Psoas muscle (tissue), 7 donors: ENCODE measurements at regions not wholly inside any gene's neighbourhood (a gene's known extent, or its start where the extent isn't known, plus 50 kb on each side); places are given as distances from the start of the nearest gene placed in this dataset.

Experiments used
- ATAC-seq, 4 donors: fragments of 200-7000 bp; cut with Tn5 transposase; one replicate each; pipeline ENCODE4 v1.9.1; 2020; ENCODE audit warnings: moderate library complexity in 3 of 4, mild to moderate bottlenecking in 2 of 4
- DNase-seq, 2 donors: peaks; one replicate each; pipeline ENCODE4 v3.0.0-alpha.2; 2020
- H3K27ac ChIP-seq: fragments of 200-600 bp; one replicate; pipeline ENCODE4 v1.8.0; 2022
- H3K27me3 ChIP-seq, 3 donors: fragments of 200-600 bp in 1 of 3; one replicate each; pipeline versions ENCODE4 v1.6.1 to v1.8.0; 2013 to 2022; ENCODE audit warnings: low read length in 2 of 3, mild to moderate bottlenecking in 2 of 3, moderate library complexity in 1 of 3; ENCODE audit not compliant: insufficient read depth in 3 of 3
- H3K36me3 ChIP-seq, 2 donors: fragments of 200-600 bp in 1 of 2; one replicate each; pipeline versions ENCODE4 v1.6.1 to v1.8.0; 2013 to 2022; ENCODE audit warnings: low read depth in 1 of 2, mild to moderate bottlenecking in 1 of 2, moderate library complexity in 1 of 2; ENCODE audit not compliant: insufficient read depth in 1 of 2
- H3K4me1 ChIP-seq: fragments of 200-600 bp; one replicate; pipeline ENCODE4 v1.8.0; 2022
- H3K4me3 ChIP-seq: fragments of 200-600 bp; one replicate; pipeline ENCODE4 v1.8.0; 2022; ENCODE audit warnings: mild to moderate bottlenecking
- H3K9me3 ChIP-seq: fragments of 200-600 bp; one replicate; pipeline ENCODE4 v1.8.0; 2022
- WGBS, 3 donors: extraction: QIAGEN DNeasy Blood & Tissue Kit; methylation state at CpG; one replicate each; pipeline versions ENCODE4 v1.1.6 to v1.1.7; 2013; 5-methylcytosine and 5-hydroxymethylcytosine counted together
- intact Hi-C, 2 donors: fragments of 100-400 bp; cut with DNase I; formaldehyde crosslinking; loops; one replicate each; pipeline versions ENCODE4 v1.11.0 to v1.14.2; 2022
- TF ChIP-seq, protein P1 (sequence below): fragments of 200-600 bp; IDR thresholded peaks from one replicate; pipeline ENCODE4 v1.8.0; 2022; ENCODE audit warnings: antibody characterized with exemption
- donor health status: healthy with polysubstance abuse.
- donor health status: DM: no; HTN: no; CAD: no; lungs with moderate emphysema.
- donor health status: Bipolar disorder and iron deficiency.
- donor health status: healthy.
- donor health status: DM: yes; HTN: yes; CAD: no.
- donor health status: DM: no; HTN: no; CAD: no.
- donor health status: DM: yes; HTN: yes; CAD: no.

GRCh38 chr7:365593-365992 is 75.6 kb downstream of the FOXL3 start:
- ATAC-seq: no peak
- WGBS, 3 donors: 86 to 89% (median 86%) methylated on average over 23 of the region's 23 CpGs
- H3K4me3 ChIP-seq: no peak overlapping the region

GRCh38 chr7:366161-366803 is 76.3 kb downstream of the FOXL3 start:
- 29 to 33% (median 33%) methylated on average over 18 of the region's 18 CpGs for WGBS, 3 donors
- ATAC-seq (no peak), DNase-seq (peak in 1 of 2 donors; percentile 6)
- Histone ChIP-seq H3K36me3 (no peaks in the 10 kb centered on the region), H3K9me3 (no peaks in the 10 kb centered on the region), H3K4me1 (no peaks in the 10 kb centered on the region), H3K27me3 (peaks cover 0 to 40% (median 10%) of the 10 kb centered on the region in 3 donors), H3K4me3 (no peak overlapping the region), H3K27ac (no peak overlapping the region)
- intact Hi-C loops: loop anchor here in 1 of 2 donors (10.0 kb wide), 1 partner anchor 61 kb away; no protein-coding TSS in a partner anchor
- TF ChIP-seq, protein P1, sequence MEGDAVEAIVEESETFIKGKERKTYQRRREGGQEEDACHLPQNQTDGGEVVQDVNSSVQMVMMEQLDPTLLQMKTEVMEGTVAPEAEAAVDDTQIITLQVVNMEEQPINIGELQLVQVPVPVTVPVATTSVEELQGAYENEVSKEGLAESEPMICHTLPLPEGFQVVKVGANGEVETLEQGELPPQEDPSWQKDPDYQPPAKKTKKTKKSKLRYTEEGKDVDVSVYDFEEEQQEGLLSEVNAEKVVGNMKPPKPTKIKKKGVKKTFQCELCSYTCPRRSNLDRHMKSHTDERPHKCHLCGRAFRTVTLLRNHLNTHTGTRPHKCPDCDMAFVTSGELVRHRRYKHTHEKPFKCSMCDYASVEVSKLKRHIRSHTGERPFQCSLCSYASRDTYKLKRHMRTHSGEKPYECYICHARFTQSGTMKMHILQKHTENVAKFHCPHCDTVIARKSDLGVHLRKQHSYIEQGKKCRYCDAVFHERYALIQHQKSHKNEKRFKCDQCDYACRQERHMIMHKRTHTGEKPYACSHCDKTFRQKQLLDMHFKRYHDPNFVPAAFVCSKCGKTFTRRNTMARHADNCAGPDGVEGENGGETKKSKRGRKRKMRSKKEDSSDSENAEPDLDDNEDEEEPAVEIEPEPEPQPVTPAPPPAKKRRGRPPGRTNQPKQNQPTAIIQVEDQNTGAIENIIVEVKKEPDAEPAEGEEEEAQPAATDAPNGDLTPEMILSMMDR: no peak

More at GRCh38 chr7:365593-365992, 75.6 kb downstream of the FOXL3 start:
- H3K27ac ChIP-seq: no peak overlapping the region
- no peaks in the 10 kb centered on the region for H3K4me1 ChIP-seq
- TF ChIP-seq, protein P1: no peak
- peaks cover 0 to 46% (median 12%) of the 10 kb centered on the region in 3 donors for H3K27me3 ChIP-seq
- intact Hi-C loops: loop anchor here in 1 of 2 donors (10.0 kb wide), 1 partner anchor 61 kb away; no protein-coding TSS in a partner anchor
- peak in 1 of 2 donors; percentile 17 for DNase-seq
- no peaks in the 10 kb centered on the region for H3K36me3 ChIP-seq
- H3K9me3 ChIP-seq: no peaks in the 10 kb centered on the region

DNA sequence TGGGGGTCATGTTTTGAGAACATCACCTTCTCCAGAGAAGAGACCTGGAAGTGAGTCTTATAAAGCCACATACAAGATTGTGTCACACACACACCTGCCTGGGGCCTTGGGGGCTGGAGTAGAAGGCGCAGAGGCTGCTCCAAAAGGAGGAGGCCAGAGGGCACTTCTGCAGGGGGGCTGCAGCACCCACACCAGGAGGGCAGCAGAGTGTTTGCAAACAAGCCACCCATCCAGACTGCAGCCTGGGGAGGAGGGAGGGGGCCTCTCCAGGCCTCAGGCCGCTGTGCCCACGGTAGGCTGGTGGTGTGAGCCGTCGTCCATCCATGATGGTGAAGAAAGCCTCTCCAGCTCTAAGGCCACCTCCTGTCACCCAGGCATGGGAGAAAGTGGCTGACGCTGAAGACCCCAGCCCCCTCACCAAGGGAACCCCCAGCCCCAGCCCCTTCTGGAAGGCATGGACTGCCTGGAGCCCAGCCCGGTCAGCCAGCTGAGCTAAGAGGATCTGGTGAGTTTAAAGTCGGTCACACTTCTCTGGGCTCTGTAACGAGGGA is 77.5 kb downstream of the FOXL3 start:
- Histone ChIP-seq H3K4me1 (no peaks in the 10 kb centered on the region), H3K4me3 (no peak overlapping the region), H3K27me3 (peaks cover 0 to 38% (median 10%) of the 10 kb centered on the region in 3 donors), H3K27ac (no peak overlapping the region), H3K36me3 (no peaks in the 10 kb centered on the region), H3K9me3 (no peaks in the 10 kb centered on the region)
- TF ChIP-seq, protein P1: no peak
- intact Hi-C loops: loop anchor here in 1 of 2 donors (10.0 kb wide), 1 partner anchor 63 kb away; no protein-coding TSS in a partner anchor
- ATAC-seq (no peak), DNase-seq (peak in 1 of 2 donors; percentile 42)
- 80 to 88% (median 81%) methylated on average over 7 to 9 of the region's 9 CpGs for WGBS, 3 donors

- DNase-seq: peak; percentile 12 to 48
Observed at GRCh38 chr7:368651-369475, 78.9 kb downstream of the FOXL3 start.

More at GRCh38 chr7:368651-369475, 78.9 kb downstream of the FOXL3 start:
- H3K36me3 ChIP-seq: no peaks in the 10 kb centered on the region
- no peak overlapping the region for H3K27ac ChIP-seq
- WGBS, 3 donors: 77 to 79% (median 77%) methylated on average over 47 to 51 of the region's 51 CpGs
- H3K4me1 ChIP-seq: no peaks in the 10 kb centered on the region
- no peak overlapping the region for H3K4me3 ChIP-seq
- H3K27me3 ChIP-seq: peaks cover 0 to 33% (median 4%) of the 10 kb centered on the region in 3 donors
- no peak for ATAC-seq
- H3K9me3 ChIP-seq: no peaks in the 10 kb centered on the region
- intact Hi-C loops: loop anchor here in 1 of 2 donors (10.0 kb wide), 1 partner anchor 64 kb away; no protein-coding TSS in a partner anchor
- TF ChIP-seq, protein P1: no peak
